GM12873 (cell line): ENCODE measurements at regions not wholly inside any gene's neighbourhood (a gene's known extent, or its start where the extent isn't known, plus 50 kb on each side); places are given as distances from the start of the nearest gene placed in this dataset.

Experiments
- TF ChIP-seq, protein P1 (sequence below): IDR thresholded peaks from 2 replicates; pipeline ENCODE4 v1.5.1; 2012; ENCODE audit warnings: low read depth, mild to moderate bottlenecking, moderate library complexity, low read length, control low read depth; ENCODE audit not compliant: insufficient read depth; ENCODE audit errors: missing control alignments

DNA sequence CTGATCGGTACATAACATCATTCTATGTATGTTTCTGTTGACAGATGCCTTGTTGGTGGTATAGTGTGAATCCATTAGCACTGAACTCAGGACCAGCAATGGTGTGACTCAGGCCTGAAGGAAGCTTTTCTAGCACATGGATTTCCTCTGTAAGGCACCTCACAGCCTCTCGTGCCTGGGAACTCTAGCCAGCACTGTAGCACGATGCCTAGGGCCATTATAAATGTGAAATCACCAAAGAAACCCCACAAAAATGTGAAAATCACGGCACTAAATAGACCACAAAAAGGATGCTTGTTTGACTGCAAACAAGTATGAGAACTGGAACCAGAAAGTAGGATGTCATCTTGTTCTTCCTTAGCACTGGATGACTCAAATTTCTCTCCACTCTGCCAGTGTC lies 63.7 kb upstream of the NKX2-2 start:
- TF ChIP-seq, protein P1, sequence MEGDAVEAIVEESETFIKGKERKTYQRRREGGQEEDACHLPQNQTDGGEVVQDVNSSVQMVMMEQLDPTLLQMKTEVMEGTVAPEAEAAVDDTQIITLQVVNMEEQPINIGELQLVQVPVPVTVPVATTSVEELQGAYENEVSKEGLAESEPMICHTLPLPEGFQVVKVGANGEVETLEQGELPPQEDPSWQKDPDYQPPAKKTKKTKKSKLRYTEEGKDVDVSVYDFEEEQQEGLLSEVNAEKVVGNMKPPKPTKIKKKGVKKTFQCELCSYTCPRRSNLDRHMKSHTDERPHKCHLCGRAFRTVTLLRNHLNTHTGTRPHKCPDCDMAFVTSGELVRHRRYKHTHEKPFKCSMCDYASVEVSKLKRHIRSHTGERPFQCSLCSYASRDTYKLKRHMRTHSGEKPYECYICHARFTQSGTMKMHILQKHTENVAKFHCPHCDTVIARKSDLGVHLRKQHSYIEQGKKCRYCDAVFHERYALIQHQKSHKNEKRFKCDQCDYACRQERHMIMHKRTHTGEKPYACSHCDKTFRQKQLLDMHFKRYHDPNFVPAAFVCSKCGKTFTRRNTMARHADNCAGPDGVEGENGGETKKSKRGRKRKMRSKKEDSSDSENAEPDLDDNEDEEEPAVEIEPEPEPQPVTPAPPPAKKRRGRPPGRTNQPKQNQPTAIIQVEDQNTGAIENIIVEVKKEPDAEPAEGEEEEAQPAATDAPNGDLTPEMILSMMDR = no peak

DNA sequence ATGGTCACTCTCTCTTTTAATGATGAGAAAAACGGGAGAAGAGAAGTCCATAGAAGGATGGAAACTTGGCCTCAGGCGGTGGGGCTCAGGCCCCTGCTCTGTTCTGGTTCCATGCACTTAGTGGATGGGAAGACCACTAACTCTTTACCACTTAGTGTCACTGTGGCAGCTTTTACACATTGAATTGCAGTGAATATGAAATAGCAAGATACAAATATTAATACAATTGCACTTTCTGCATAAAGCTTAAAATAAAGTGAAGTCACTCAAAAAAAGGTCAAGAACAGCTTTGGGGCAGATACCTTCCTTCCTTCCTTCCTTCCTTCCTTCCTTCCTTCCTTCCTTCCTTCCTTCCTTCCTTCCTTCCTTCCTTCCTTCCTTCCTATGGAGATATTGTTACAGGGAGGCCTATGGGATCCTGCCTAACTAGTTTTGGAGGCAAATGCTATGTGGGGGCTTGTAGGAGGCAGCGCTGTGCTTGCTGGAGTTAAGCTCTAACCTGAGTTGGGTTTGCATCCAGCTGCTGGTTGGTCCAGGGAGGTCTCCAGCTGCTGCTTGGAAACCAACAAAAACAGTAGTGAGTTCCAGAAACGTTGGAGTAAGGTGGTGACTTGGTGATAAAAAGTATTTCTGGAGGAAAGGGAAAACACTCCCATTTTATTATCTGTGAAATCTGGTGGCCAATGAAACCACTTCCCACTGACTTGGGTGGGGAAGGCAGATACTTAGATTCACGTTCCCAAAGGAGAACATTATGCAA lies 62.3 kb upstream of the NKX2-2 start:
- TF ChIP-seq, protein P1 = no peak

DNA sequence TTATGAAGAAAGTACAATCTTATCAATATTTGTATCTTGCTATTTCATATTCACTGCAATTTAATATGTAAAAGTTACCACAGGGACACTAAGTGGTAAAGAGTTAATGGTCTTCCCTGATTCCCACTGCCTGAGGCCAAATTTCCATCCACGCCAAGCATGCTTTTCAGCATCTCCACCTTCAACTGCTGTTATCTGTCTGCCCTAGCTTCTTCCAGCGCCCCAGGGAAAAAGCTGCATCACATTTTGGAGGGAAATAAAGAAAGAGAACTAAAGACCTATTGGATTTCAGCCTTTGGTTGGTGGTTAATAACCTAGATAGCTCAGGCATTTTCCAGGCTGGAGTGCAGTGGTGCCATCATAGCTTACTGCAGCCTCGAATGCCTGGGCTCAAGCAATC lies 61.3 kb upstream of the NKX2-2 start:
- TF ChIP-seq, protein P1 = no peak

DNA sequence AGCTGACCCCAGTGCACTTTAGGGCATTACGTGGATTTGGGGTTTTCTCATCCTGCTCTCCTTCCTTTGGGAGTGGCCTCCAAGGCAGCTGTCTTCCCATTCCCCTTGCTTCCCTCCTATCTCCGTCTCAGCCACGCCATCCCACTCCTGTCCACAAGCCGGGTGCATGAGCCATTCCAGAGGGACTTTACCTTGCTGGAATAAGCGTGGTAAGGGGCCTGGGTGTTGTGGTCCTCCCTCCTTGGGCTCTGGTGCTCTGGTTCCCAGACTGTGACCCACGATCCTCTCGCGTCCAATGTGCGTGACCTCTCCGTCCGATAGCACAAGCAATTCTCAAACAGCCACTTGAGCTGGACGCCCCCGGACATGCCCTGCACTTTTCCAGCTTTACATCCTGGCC lies 60.6 kb upstream of the NKX2-2 start:
- TF ChIP-seq, protein P1 = no peak

DNA sequence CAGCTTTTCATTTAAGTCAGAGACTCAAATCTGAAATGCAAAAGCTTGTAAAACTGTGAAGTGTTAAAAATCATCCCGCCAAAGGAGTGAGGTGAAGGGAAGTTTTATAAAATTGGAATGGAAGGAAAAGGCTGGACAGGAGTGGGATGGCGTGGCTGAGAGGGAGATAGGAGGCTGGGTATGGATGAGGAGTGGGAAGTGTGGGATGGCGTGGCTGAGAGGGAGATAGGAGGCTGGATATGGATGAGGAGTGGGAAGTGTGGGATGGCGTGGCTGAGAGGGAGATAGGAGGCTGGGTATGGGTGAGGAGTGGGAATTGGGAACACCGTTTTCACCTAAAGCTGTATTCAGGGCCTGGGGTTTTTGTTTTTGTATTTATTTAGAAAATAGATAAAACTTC lies 59.4 kb upstream of the NKX2-2 start:
- TF ChIP-seq, protein P1 = no peak

DNA sequence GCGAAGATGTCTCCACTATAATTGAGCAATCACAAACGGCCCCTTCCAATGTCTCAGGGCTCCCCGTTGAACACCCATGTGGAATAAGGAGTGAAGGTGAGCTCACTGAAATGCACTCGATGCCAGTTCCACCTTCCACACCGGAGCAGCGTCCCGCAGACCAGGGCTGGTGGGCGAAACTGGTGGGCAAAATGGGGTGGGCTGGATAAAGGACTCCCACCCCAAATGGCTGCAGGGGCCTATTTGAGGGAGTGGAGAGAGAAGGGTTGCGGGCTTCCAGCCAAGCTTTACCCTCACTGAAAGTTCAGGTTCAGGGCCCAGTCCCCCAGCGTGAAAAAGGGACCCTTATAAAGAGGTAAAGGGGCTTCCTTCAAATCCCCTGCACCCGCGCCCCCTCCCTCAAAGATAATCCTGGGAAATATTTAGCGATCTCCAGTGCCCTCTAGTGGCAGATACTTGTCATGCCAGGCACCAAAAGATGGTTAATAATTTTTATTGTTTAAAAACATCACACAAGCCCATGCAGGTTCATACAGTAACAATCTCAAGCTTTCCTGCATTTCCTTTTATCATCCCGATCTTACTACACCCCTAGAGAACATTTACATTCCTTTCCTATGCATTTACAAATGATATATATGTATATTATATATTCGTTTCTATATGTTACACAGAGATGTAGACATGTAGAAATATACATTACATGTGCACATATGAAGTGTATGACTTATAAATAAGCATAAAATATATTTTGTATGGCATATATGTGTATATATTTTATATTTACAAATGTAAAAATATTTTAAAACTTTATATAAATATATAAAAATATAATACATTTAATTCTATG lies 58.2 kb upstream of the NKX2-2 start:
- TF ChIP-seq, protein P1 = peak; percentile 73

DNA sequence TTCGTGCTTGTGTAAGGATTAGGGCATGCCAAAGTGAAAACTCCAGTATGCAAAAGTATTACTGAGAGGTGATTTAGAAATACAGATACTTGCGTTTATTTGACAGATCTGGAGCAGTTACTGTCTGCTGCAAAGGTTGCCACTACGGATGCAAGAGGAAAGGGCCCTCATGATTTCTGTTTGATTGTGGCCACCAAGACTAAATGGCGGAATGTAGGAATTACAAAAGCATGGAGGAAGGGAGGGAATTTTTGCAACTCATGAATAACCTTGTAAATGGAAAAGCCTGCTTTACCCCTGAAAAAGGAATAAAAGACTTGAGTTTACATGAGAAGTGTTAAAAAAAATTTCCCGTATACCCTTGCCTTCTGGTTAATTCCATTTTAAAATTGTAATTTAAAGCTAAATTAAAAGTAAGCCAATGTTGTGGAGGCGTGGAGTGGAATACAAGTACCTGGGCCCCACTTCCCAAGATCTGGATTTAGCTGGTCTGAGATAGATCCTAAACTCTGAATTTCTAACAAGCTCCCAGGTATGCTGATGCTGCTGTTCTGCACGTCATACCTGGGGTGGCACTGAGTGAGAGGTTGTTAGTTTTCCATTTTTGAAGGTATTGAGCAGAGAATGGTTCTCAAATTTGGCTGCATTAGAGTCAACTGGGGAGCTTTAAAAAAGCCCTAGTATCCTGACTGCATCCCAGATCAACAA lies 56.6 kb upstream of the NKX2-2 start:
- TF ChIP-seq, protein P1 = no peak
